GM12878 (cell line): ENCODE measurements at regions not wholly inside any gene's neighbourhood (a gene's known extent, or its start where the extent isn't known, plus 50 kb on each side); places are given as distances from the start of the nearest gene placed in this dataset.

Source experiments
- ATAC-seq: fragments of 200-7000 bp; cut with Tn5 transposase; 3 replicates; pipeline ENCODE4 v1.9.1; 2020; ENCODE audit warnings: mild to moderate bottlenecking, moderate library complexity
- BruUV-seq: library from RNA; stranded (reverse); fragments of 400-500 nt; replicated peaks from 2 replicates; lab custom pipeline; 2021; lab: Mats Ljungman, UMichigan
- CTCF ChIA-PET: fragments of 300-600 bp; sonication (Branson Sonifier 250); formaldehyde crosslinking; extraction: SDS; loops from one replicate; lab custom pipeline; 2021; ENCODE audit warnings: inconsistent platforms; lab: Yijun Ruan, JAX
- POLR2A ChIA-PET: fragments of 350-600 bp; formaldehyde crosslinking; extraction: SDS; loops from one replicate; lab custom pipeline; 2021; ENCODE audit warnings: inconsistent platforms; lab: Charles Lee
- RAD21 ChIA-PET: fragments of 300-600 bp; sonication (Branson Sonifier 250); formaldehyde crosslinking; loops from one replicate; lab custom pipeline; 2023; ENCODE audit warnings: antibody characterized with exemption; ENCODE audit not compliant: unreplicated experiment; lab: Charles Lee
- SMC1A ChIA-PET: fragments of 300-600 bp; sonication (Branson Sonifier 250); formaldehyde crosslinking; loops from one replicate; lab custom pipeline; 2023; ENCODE audit not compliant: unreplicated experiment, uncharacterized antibody; lab: Charles Lee
- DNase-seq: peaks from one replicate; pipeline ENCODE4 v3.0.0-alpha.2; 2011; ENCODE audit warnings: low read depth, low spot score
- FAIRE-seq: peaks from 3 replicates; lab custom pipeline; 2011; peaks lifted over from hg19 to GRCh38; lab: Jason Lieb, UNC
- H2AFZ ChIP-seq: 2 replicates; pipeline ENCODE4 v1.6.0; 2011; ENCODE audit warnings: low read depth, low read length, control low read depth; ENCODE audit not compliant: control insufficient read depth
- H3K27ac ChIP-seq: 2 replicates; pipeline ENCODE4 v1.5.1; 2011; ENCODE audit warnings: control low read depth; ENCODE audit not compliant: control insufficient read depth, insufficient read depth
- H3K27me3 ChIP-seq, 2 experiments: replicated peaks in 1 of 2; 2 replicates each; pipeline versions ENCODE4 v1.6.0 to v1.6.1; 2011; ENCODE audit warnings: low read length in 1 of 2; ENCODE audit not compliant: control insufficient read depth in 2 of 2, insufficient read depth in 2 of 2
- H3K36me3 ChIP-seq, 2 experiments: 2 replicates each; pipeline ENCODE4 v1.5.1; 2011; ENCODE audit warnings: low read length in 1 of 2; ENCODE audit not compliant: control insufficient read depth in 2 of 2, insufficient read depth in 2 of 2
- H3K4me1 ChIP-seq: 2 replicates; pipeline ENCODE4 v1.6.1; 2011; ENCODE audit warnings: mild to moderate bottlenecking, low read length, moderate library complexity, mixed read lengths; ENCODE audit not compliant: control insufficient read depth, insufficient read depth
- H3K4me2 ChIP-seq: 2 replicates; pipeline ENCODE4 v1.6.0; 2011; ENCODE audit warnings: control low read depth; ENCODE audit not compliant: control insufficient read depth, insufficient read depth
- H3K4me3 ChIP-seq: fragments of 200-600 bp; sonication (generic); 2 replicates; pipeline ENCODE4 v1.5.1; 2016
- H3K79me2 ChIP-seq: 2 replicates; pipeline ENCODE4 v1.6.0; 2011; ENCODE audit warnings: low read length; ENCODE audit not compliant: control insufficient read depth, insufficient read depth
- H3K9ac ChIP-seq: 2 replicates; pipeline ENCODE4 v1.8.0; 2011; ENCODE audit warnings: low read length, control low read depth, mixed read lengths; ENCODE audit not compliant: control insufficient read depth, insufficient read depth
- H3K9me3 ChIP-seq: replicated peaks from 3 replicates; pipeline ENCODE4 v1.5.1; 2011; ENCODE audit warnings: mild to moderate bottlenecking, low read length; ENCODE audit not compliant: control insufficient read depth, insufficient read depth
- H4K20me1 ChIP-seq: 2 replicates; pipeline ENCODE4 v1.6.0; 2011; ENCODE audit not compliant: control insufficient read depth, insufficient read depth
- TAF1 ChIP-seq: IDR thresholded peaks from 2 replicates; pipeline ENCODE4 v1.6.1; 2011; ENCODE audit warnings: mild to moderate bottlenecking, low read depth, low read length, borderline replicate concordance
- ZNF274 ChIP-seq: IDR thresholded peaks from one replicate; pipeline ENCODE4 v1.8.0; 2011; ENCODE audit not compliant: insufficient read length, insufficient read depth
- WGBS: methylation state at CpG from one replicate; pipeline ENCODE4 v1.1.6; 2016; ENCODE audit warnings: low lambda C conversion rate; ENCODE audit not compliant: insufficient replicate concordance, insufficient coverage; ENCODE audit errors: missing lambda C conversion rate; 5-methylcytosine and 5-hydroxymethylcytosine counted together
- in situ Hi-C: fragments of 300-500 bp; cut with MboI; formaldehyde crosslinking; loops from 9 replicates; pipeline ENCODE4 v1.14.3; 2018; ENCODE audit warnings: mixed read lengths
- intact Hi-C: fragments of 100-400 bp; cut with micrococcal nuclease; formaldehyde crosslinking; loops from one replicate; pipeline ENCODE4 v1.14.2; 2022; ENCODE audit not compliant: unreplicated experiment
- TF ChIP-seq, protein P1 (sequence below): fragments of 450-650 bp; IDR thresholded peaks from 2 replicates; pipeline ENCODE4 v1.6.1; 2016; ENCODE audit warnings: mild to moderate bottlenecking

DNA sequence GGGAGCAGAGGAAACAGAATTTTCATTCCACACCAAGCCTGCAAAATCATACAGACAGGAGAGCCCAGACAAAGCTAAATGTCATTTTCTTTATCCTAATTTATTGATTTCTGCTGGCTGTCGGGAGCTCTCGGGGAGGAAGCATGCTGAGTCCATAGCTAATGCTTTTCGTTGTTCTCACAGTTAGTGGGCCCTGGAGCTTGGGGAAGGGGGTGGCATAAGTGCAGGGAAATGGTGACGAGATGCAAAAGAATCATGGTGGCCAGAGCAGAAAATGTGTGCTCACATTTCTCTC lies 202.4 kb downstream of the TOMM20 start:
- peak overlapping the region; percentile 88 for H3K4me2 ChIP-seq
- no peak for DNase-seq
- no peaks in the 10 kb centered on the region; the same call in 1 of the 3 replicates for H3K9me3 ChIP-seq
- 41% methylated on average over 4 of the region's 4 CpGs for WGBS
- H3K79me2 ChIP-seq = peaks cover 2% of the 10 kb centered on the region; the same call in 1 of the 2 replicates
- ChIA-PET RAD21 (interaction anchor here (0.8 to 5.5 kb wide), 34 partner anchors 9 to 431 kb away, joined by 3 to 48 read pairs (median 4); no protein-coding TSS in a partner anchor), CTCF (interaction anchor here (0.7 to 2.1 kb wide), 11 partner anchors 10 to 315 kb away, joined by 3 to 6 read pairs (median 3); no protein-coding TSS in a partner anchor), SMC1A (interaction anchor here (0.6 to 4.1 kb wide), 45 partner anchors 11 to 426 kb away, joined by 3 to 52 read pairs (median 6); no protein-coding TSS in a partner anchor), POLR2A (interaction anchor here (0.9 to 2.1 kb wide), 10 partner anchors 10 to 315 kb away, joined by 3 to 7 read pairs (median 3); no protein-coding TSS in a partner anchor)
- peak overlapping the region; percentile 40; the same call in 1 of the 2 replicates for H3K4me3 ChIP-seq
- H3K36me3 ChIP-seq = no peaks in the 10 kb centered on the region
- TSS peak; percentile 89 for BruUV-seq
- in situ Hi-C loops = no loop called here
- peak overlapping the region; percentile 75 for H3K9ac ChIP-seq
- no peak for ATAC-seq
- H3K27me3 ChIP-seq = no peaks in the 10 kb centered on the region
- TF ChIP-seq, protein P1, sequence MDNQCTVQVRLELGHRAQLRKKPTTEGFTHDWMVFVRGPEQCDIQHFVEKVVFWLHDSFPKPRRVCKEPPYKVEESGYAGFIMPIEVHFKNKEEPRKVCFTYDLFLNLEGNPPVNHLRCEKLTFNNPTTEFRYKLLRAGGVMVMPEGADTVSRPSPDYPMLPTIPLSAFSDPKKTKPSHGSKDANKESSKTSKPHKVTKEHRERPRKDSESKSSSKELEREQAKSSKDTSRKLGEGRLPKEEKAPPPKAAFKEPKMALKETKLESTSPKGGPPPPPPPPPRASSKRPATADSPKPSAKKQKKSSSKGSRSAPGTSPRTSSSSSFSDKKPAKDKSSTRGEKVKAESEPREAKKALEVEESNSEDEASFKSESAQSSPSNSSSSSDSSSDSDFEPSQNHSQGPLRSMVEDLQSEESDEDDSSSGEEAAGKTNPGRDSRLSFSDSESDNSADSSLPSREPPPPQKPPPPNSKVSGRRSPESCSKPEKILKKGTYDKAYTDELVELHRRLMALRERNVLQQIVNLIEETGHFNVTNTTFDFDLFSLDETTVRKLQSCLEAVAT = 0 out of 2 replicates have a peak, but pooled peaks have one; percentile 5
- TF ChIP-seq ZNF274 (no peak), TAF1 (0 out of 2 replicates have a peak, but pooled peaks have one; percentile 5)
- peaks cover 48% of the 10 kb centered on the region for H3K4me1 ChIP-seq
- peak overlapping the region; percentile 95 for H3K27ac ChIP-seq
- no peak for FAIRE-seq
- no peaks in the 10 kb centered on the region for H4K20me1 ChIP-seq
- intact Hi-C loops = loop anchor here (1.0 to 2.0 kb wide), 11 partner anchors 27 to 427 kb away; partner anchors contain the start of gene IRF2BP2
- no peak overlapping the region for H2AFZ ChIP-seq
